Memory B cell (primary cell): ENCODE measurements at regions not wholly inside any gene's neighbourhood (a gene's known extent, or its start where the extent isn't known, plus 50 kb on each side); places are given as distances from the start of the nearest gene placed in this dataset.

Experiments used
- ATAC-seq: fragments of 150-1000 bp; cut with Tn5 transposase; 2 replicates; pipeline ENCODE4 v1.10.0; 2021; ENCODE audit warnings: low read depth, mild to moderate bottlenecking, moderate library complexity
- DNase-seq, 2 donors: peaks; one replicate each; pipeline ENCODE4 v3.0.0; 2022; ENCODE audit warnings: low spot score in 2 of 2
- H3K27ac Mint-ChIP-seq: one replicate; pipeline ENCODE4 v1.8.0; 2022; ENCODE audit warnings: mild to moderate bottlenecking, moderate library complexity, mixed read lengths
- H3K27me3 Mint-ChIP-seq: one replicate; pipeline ENCODE4 v1.8.0; 2022; ENCODE audit warnings: mixed read lengths
- H3K36me3 Mint-ChIP-seq: one replicate; pipeline ENCODE4 v1.8.0; 2022; ENCODE audit warnings: mild to moderate bottlenecking, mixed read lengths
- H3K4me1 Mint-ChIP-seq: one replicate; pipeline ENCODE4 v1.8.0; 2022; ENCODE audit warnings: mixed read lengths
- H3K4me3 Mint-ChIP-seq: one replicate; pipeline ENCODE4 v1.8.0; 2022; ENCODE audit warnings: mild to moderate bottlenecking, moderate library complexity, mixed read lengths
- H3K9me3 Mint-ChIP-seq: one replicate; pipeline ENCODE4 v1.8.0; 2022; ENCODE audit warnings: mixed read lengths

DNA sequence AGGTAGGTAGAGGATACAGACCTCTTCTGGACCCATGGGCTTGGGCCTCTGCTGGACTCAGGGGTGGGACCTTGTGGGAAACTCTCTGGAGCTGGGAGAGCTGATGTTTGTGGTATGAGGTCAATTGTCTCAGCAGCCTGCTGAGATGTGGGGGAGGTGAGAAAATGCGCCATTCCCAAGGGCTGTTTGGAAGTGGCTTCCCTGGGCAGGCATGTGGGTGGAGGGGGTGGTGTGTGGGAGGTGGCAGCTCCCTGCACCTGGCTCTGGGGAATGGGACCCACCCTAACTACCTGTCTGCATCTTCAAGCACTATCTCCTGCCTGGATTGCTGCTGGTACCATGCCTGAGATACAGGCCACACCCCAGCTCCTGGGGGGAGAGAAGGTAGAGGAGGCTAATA, 97.4 kb upstream of the THY1 start:
- ATAC-seq: no peak
- no peak overlapping the region for H3K27ac Mint-ChIP-seq

DNA sequence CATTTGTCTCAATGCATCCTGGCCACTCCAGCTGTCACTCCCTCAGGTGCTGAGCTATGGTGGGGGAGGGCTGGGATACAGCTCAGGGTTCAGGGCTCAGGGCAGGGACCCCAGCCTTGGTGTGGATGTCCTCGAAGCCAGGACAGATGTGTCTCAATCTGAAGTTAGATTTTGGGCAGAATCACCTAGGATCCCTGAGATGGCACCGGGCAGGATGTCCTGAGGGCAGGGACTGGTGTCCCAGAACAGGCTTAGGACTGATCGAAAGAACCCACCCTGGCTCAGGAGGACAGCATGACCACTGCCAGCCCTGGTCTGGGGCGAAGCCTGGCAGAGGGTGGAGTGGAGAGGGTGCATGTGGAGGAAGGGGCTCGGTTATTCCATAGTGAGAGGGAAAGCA, 96.8 kb upstream of the THY1 start:
- H3K9me3 Mint-ChIP-seq: no peaks in the 10 kb centered on the region
- ATAC-seq (no peak), DNase-seq (no peak)
- H3K27ac Mint-ChIP-seq: no peak overlapping the region
- H3K4me3 Mint-ChIP-seq: no peak overlapping the region
- H3K4me1 Mint-ChIP-seq: peaks cover 2% of the 10 kb centered on the region
- H3K36me3 Mint-ChIP-seq: no peaks in the 10 kb centered on the region
- peaks cover 3% of the 10 kb centered on the region for H3K27me3 Mint-ChIP-seq

More for the DNA sequence above, 97.4 kb upstream of the THY1 start:
- DNase-seq: no peak
- peaks cover 5% of the 10 kb centered on the region for H3K4me1 Mint-ChIP-seq
- H3K27me3 Mint-ChIP-seq: peaks cover 3% of the 10 kb centered on the region
- H3K36me3 Mint-ChIP-seq: no peaks in the 10 kb centered on the region
- H3K4me3 Mint-ChIP-seq: no peak overlapping the region
- H3K9me3 Mint-ChIP-seq: no peaks in the 10 kb centered on the region

DNA sequence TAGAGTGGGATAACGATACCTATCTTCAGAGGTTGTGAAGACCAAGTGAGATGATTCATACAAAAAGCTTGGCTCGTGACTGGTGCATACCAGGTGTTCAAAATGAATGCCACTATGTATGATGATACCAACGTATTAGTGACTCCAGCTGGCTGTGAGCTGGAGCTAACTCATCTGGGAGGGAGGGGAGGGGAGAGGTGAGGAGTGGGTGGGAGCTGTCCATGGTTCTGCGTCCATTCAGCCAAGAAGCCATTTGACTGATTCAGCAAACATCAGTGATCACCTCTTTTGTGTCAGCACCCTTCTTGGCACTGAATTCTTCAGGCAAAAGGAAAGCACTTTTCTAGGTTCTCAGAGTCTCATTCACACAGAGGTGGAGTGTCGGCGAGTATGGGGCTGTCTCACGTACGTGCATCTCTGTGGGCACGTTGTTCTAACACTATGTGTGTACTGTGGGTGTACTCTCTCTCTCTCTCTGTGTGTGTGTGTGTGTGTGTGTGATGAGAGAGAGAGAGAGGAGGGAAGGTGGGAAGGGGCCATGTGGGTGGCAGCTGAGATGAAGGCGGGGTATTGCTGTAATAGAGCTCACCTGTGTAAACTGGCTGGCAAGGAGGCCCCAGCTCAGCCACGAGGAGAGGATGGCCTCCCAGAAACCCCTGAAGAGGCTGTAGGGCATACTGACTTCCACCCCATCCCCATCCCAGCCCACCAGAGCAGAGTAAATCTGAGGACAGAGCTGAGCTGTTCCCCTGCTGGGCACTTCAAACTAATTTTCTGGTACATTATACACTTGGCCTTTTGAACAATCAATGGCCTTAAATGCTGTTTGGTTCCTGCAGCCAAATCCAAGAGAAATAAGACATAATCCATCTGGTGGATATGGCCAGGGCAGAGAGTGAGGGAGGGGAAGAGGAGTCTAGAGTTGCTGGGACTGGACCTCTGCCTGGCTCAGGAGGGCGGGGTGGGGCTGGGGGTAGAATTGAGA, 96.1 kb upstream of the THY1 start:
- Mint-ChIP-seq H3K36me3 (no peaks in the 10 kb centered on the region), H3K27ac (no peak overlapping the region), H3K4me3 (no peak overlapping the region), H3K27me3 (peaks cover 3% of the 10 kb centered on the region), H3K4me1 (peaks cover under 1% of the 10 kb centered on the region), H3K9me3 (no peaks in the 10 kb centered on the region)
- no peak for ATAC-seq
- no peak for DNase-seq

DNA sequence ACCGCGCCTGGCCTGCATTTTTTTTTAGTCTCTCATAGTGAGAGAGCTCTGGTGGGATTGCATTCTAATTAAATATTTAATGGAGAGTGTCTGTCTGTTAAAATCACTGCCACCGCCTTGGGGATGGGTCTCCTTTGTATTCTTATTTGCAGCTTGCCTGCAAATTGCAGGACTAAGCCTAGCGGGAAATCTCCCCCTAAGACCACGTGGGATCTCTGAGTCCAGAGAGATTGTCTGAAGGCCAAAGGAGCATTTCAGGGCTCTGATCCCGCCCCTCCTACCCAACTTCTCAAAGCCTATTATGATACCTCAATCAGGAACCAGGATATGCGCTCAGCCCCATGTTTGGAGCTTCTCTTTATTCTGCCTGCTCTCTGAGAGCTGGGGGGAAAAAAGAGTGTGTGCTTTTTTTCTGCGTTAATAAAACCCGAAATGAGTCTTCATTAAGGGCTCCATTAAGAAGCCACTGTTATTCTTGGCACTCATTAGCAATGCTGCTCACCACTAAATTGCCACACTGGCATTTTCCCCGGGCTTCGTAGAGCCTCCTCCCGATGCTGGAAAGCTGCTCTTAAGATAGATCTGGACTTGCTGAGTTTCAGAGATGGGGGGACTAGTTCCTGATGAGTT, 92.9 kb upstream of the THY1 start:
- peaks cover 3% of the 10 kb centered on the region for H3K27me3 Mint-ChIP-seq
- DNase-seq (no peak), ATAC-seq (no peak)
- peaks cover 4% of the 10 kb centered on the region for H3K4me1 Mint-ChIP-seq
- H3K36me3 Mint-ChIP-seq: no peaks in the 10 kb centered on the region
- no peaks in the 10 kb centered on the region for H3K9me3 Mint-ChIP-seq
- no peak overlapping the region for H3K27ac Mint-ChIP-seq
- H3K4me3 Mint-ChIP-seq: no peak overlapping the region

DNA sequence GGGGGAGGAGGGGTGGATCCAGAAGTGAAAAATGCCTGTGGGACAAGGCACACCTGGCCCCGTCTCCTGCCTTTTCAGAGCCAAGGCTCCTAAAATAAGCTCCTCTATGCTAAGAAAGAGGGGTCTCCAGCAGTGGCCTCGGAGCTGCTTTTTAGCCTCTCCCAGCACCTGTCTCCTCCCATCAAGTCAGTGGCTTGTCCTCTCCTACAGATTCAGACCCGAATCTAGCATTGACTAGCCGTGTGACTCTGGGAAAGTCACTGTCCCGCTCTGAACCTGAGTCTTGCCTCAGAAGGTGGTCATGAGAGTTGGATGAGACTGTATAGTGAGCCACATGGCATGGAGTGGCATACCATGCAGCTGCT, 90.8 kb upstream of the THY1 start:
- peaks cover 10% of the 10 kb centered on the region for H3K4me1 Mint-ChIP-seq
- H3K4me3 Mint-ChIP-seq: no peak overlapping the region
- ATAC-seq: no peak
- no peak for DNase-seq
- no peaks in the 10 kb centered on the region for H3K36me3 Mint-ChIP-seq
- H3K27me3 Mint-ChIP-seq: peaks cover 3% of the 10 kb centered on the region
- H3K9me3 Mint-ChIP-seq: no peaks in the 10 kb centered on the region
- no peak overlapping the region for H3K27ac Mint-ChIP-seq

DNA sequence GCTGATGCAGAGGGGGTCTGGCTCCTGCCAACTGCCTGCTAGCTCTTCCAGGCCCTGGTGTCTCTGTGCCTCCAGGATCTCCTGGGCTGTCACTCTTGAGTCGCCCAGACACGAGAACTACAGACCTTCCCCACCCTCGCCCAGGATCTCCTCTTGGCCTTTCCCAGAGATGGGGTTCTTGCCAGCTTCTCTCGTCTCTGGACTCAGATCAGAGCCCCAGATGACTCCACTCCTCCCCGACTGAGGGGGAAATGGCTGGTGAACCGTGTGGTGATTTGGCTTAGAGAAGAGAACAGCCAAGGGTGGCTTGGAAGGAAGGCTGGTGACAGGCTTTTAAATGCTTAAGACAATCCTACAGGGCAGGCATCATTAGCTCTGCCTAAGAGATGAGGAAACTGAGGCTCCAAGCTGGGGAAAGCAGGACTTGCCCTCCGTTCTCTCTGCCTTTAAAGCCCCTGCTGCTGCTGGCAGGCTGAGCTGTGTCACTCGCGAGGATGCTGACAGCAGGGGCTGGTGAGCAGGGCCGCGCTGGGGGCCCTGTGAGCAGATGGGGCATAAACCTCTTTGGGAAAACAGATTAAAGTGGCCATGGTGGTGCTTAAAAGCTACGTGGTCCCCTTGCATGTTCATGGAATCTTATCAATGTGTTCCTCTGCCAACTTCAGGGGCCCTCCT, 90.3 kb upstream of the THY1 start:
- peaks cover 10% of the 10 kb centered on the region for H3K4me1 Mint-ChIP-seq
- H3K36me3 Mint-ChIP-seq: no peaks in the 10 kb centered on the region
- no peaks in the 10 kb centered on the region for H3K9me3 Mint-ChIP-seq
- H3K4me3 Mint-ChIP-seq: no peak overlapping the region
- ATAC-seq (no peak), DNase-seq (no peak)
- H3K27ac Mint-ChIP-seq: no peak overlapping the region
- H3K27me3 Mint-ChIP-seq: peaks cover 3% of the 10 kb centered on the region

DNA sequence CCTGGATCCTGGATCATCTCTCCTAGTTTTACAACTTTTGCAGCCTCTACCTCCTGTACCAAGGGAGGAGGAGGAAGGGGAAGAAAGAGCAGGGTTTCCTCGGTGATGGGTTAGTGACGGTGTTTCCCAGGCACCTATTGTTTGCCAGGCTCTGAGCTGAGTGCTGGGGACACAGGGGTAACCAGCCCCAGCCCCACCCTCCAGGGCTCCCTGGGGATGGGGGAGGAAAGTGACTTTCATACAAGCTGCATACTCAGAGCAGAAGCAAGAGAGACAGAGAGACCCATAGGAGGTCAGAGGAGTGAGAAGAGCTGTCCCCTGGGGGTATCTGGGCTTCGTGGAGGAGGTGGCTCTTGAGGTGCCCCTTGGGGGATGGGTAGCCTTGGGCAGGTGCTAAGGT, 89.4 kb upstream of the THY1 start:
- DNase-seq (no peak), ATAC-seq (no peak)
- no peak overlapping the region for H3K27ac Mint-ChIP-seq
- H3K27me3 Mint-ChIP-seq: peaks cover 3% of the 10 kb centered on the region
- no peaks in the 10 kb centered on the region for H3K9me3 Mint-ChIP-seq
- no peaks in the 10 kb centered on the region for H3K36me3 Mint-ChIP-seq
- H3K4me1 Mint-ChIP-seq: peaks cover 10% of the 10 kb centered on the region
- no peak overlapping the region for H3K4me3 Mint-ChIP-seq

DNA sequence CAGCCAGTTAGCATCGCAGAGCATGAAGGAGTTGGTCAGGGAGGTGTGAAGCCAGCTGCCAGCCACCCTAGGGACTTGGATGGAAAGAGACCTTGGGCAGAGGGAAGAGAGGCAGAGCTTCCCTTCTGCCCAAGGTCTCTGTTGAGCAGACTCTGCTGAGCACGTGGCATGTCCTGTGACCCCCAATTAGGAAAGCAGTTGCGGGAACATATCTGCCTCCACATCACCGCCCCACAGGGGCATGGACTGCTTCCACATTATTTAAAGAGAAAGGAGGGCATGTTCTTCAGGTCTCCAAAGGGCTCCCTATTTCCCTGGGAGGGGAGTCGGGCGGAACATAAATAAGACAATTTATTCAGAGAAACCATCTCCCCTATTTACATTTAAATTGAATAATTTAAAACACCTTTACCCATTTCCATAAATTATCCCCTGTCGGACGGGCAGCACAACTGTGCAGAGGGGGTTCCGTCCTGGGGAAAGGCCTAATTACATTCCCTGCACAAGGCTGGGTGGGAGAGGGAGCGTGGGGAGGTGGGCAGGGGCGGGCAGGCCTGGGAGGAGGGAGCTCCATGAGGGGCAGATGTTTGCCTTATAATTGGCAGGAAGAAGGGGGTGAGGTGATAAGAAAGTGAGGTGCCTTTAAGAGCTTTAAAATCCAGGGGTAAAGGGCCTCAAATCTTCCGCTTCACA, 88.8 kb upstream of the THY1 start:
- peaks cover 3% of the 10 kb centered on the region for H3K27me3 Mint-ChIP-seq
- no peak overlapping the region for H3K27ac Mint-ChIP-seq
- ATAC-seq (no peak), DNase-seq (no peak)
- H3K4me1 Mint-ChIP-seq: peaks cover 10% of the 10 kb centered on the region
- H3K36me3 Mint-ChIP-seq: no peaks in the 10 kb centered on the region
- no peaks in the 10 kb centered on the region for H3K9me3 Mint-ChIP-seq
- no peak overlapping the region for H3K4me3 Mint-ChIP-seq

DNA sequence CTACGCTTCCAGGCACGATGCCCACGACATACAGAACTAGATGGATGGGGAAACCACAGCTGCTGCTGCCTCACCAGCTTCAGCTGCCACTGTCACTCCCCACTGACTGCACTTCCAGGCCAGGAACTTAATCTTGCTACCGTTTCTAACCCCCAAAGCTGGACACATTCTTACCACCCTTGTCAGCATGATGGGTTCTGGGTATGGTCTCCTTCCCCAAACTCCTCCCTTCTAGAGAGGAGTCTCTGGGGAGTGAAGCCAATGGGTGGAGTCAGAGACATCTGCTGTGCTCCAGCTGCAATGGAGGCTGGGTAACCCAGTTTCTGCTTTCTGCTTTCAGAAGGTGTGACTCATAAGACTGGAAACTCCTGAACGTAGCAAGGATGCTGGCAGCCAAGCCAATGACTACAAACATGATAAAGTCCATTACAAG, 87.0 kb upstream of the THY1 start:
- H3K27ac Mint-ChIP-seq: peak overlapping the region; percentile 14
- H3K4me3 Mint-ChIP-seq: no peak overlapping the region
- peaks cover 12% of the 10 kb centered on the region for H3K4me1 Mint-ChIP-seq
- ATAC-seq (peak; percentile 91), DNase-seq (peak in 1 of 2 donors; percentile 9)
- H3K27me3 Mint-ChIP-seq: peaks cover 5% of the 10 kb centered on the region
- no peaks in the 10 kb centered on the region for H3K9me3 Mint-ChIP-seq
- H3K36me3 Mint-ChIP-seq: no peaks in the 10 kb centered on the region

DNA sequence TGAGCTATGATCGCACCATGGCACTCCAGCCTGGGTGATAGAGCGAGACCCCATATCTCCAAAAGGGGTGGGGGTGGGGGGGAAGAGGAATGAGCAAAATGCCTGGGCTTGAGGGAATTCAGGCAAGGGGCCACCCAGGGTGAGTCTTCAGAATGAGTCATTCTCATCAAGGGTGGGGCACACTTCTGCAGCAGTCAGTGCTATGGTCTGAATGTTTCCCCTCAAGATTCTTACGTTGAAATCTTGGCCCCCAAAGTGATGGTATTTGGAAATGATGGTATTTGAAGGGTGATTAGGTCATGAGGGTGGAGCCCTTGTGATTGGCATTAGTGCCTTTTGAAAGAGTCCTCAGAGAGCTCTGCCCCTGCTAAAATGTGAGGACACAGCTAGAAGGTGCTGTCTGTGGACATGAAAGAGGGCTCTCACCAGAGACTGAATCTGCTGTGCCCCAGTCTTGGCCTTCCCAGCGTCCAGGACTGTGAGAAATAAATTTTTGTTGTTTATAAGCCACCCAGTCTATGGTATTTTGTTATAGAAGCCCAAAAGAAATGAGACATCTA, 86.4 kb upstream of the THY1 start:
- Mint-ChIP-seq H3K4me1 (peaks cover 12% of the 10 kb centered on the region), H3K27ac (no peak overlapping the region), H3K9me3 (no peaks in the 10 kb centered on the region), H3K4me3 (no peak overlapping the region), H3K27me3 (peaks cover 5% of the 10 kb centered on the region), H3K36me3 (no peaks in the 10 kb centered on the region)
- DNase-seq (no peak), ATAC-seq (no peak)

DNA sequence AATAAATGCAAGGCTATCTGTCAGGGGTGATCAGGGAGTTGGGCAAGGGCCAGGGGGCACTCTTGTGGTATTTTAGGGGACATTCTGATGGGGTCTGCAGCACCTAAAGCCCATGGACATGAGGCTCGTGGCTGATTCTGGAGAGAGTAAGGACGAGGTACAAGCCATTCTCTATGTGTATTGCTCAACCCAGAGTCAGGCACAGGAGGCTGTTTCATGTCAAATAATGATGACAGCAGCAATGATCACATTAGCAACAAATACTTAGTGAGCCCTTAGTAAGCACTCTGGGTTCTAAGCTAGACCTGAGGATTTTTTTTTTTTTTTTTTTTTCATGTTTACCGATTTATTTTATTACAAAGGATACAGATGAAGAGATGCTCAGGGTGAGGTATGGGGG, 83.5 kb upstream of the THY1 start:
- H3K36me3 Mint-ChIP-seq: no peaks in the 10 kb centered on the region
- peaks cover 8% of the 10 kb centered on the region for H3K4me1 Mint-ChIP-seq
- no peaks in the 10 kb centered on the region for H3K9me3 Mint-ChIP-seq
- H3K27me3 Mint-ChIP-seq: peaks cover 13% of the 10 kb centered on the region
- ATAC-seq: no peak
- DNase-seq: no peak
- H3K4me3 Mint-ChIP-seq: no peak overlapping the region
- H3K27ac Mint-ChIP-seq: no peak overlapping the region

DNA sequence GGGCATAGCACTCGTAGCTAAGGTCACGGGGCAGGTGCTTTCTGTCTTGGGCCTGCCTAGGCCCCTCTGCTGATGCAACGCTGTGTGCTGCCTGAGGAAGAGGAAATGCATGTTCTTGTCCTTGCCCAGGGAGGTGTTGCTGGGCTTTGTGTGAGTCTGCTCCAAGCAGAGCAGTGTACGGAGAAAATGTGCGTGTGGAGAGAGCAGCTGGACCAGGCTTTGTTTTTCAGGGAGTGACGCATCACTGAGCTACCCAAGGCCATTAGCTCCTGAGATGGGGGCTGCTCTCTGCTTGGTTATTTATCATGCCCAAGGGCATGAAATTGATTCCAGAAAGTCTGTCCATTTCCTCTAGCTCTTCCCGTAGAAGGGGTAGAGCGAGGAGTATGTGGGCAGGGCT, 82.9 kb upstream of the THY1 start:
- Mint-ChIP-seq H3K27ac (no peak overlapping the region), H3K9me3 (no peaks in the 10 kb centered on the region), H3K36me3 (no peaks in the 10 kb centered on the region), H3K27me3 (peaks cover 15% of the 10 kb centered on the region), H3K4me1 (peaks cover 8% of the 10 kb centered on the region), H3K4me3 (no peak overlapping the region)
- no peak for ATAC-seq
- no peak for DNase-seq

DNA sequence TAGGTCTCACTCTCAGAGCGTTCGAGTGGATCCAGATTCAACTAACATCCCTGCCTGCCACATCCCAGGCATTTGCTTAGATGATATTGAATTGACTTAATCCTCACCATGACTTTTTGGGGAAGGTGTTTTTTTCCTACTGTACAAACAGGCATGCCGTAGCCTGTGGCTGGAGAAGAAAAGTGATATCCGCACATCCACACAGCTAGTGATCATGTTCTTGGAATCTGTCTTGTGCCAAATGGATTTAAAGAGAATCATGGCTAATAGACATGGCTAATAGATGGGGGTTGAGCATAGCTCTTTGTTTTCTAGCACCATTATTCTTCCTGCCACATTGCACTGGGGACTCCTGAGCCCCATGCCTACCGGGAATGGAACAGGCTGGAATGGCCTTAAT, 82.1 kb upstream of the THY1 start:
- no peaks in the 10 kb centered on the region for H3K36me3 Mint-ChIP-seq
- no peak overlapping the region for H3K4me3 Mint-ChIP-seq
- H3K4me1 Mint-ChIP-seq: peaks cover 6% of the 10 kb centered on the region
- no peak overlapping the region for H3K27ac Mint-ChIP-seq
- DNase-seq (no peak), ATAC-seq (no peak)
- peaks cover 18% of the 10 kb centered on the region for H3K27me3 Mint-ChIP-seq
- no peaks in the 10 kb centered on the region for H3K9me3 Mint-ChIP-seq
